ENCODE measurements at regions not wholly inside any gene's neighbourhood (a gene's known extent, or its start where the extent isn't known, plus 50 kb on each side); places are given as distances from the start of the nearest gene placed in this dataset.

DNA sequence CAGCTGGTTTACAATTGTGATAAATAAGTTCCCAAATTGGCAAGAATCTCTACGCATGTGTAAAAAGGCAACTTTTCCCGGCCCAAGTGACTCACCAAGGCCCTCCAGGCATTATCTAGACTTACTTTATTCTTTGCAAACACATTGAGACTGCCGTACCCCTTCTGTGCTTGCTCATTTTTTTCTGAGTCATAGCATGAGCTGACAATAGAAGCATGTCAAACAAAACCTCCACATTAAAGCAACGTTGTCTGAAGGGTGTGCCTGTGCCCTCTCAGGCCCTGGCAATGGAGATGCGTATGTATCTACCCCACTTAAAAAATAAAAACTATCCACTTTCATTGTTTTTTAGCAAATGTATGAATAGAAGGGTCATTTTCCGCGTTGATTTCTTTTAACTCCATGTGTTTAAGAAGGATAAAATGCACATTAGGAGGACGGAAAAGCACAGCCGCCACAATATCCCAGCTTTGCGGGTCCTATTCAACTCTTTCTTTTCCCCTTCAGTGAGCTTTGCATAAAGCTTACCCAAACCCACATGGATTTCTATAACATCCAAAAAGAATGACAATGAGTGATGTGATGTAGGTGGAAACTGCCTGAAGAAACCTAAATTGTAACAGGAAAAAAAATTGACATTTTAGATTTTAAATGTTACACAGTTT lies 298.2 kb downstream of the CDCA7 start:
- TF ChIP-seq, protein P1, sequence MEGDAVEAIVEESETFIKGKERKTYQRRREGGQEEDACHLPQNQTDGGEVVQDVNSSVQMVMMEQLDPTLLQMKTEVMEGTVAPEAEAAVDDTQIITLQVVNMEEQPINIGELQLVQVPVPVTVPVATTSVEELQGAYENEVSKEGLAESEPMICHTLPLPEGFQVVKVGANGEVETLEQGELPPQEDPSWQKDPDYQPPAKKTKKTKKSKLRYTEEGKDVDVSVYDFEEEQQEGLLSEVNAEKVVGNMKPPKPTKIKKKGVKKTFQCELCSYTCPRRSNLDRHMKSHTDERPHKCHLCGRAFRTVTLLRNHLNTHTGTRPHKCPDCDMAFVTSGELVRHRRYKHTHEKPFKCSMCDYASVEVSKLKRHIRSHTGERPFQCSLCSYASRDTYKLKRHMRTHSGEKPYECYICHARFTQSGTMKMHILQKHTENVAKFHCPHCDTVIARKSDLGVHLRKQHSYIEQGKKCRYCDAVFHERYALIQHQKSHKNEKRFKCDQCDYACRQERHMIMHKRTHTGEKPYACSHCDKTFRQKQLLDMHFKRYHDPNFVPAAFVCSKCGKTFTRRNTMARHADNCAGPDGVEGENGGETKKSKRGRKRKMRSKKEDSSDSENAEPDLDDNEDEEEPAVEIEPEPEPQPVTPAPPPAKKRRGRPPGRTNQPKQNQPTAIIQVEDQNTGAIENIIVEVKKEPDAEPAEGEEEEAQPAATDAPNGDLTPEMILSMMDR (conservative IDR thresholded peaks at IDR 0.05; ENCODE audit: low read depth, low read length): no peak
- no peak for TF ChIP-seq EZH2phosphoT487 (IDR thresholded peaks at IDR 0.05; ENCODE audit: borderline replicate concordance, low read length)

Data from PC-3 (cell line).